WERI-Rb-1 (cell line): ENCODE measurements at regions not wholly inside any gene's neighbourhood (a gene's known extent, or its start where the extent isn't known, plus 50 kb on each side); places are given as distances from the start of the nearest gene placed in this dataset.

Source experiments
- DNase-seq: peaks from one replicate; pipeline ENCODE4 v3.0.0-alpha.2; 2020
- H3K27ac ChIP-seq: fragments of 250-450 bp; sonication (Bioruptor Pico); 2 replicates; pipeline ENCODE4 v1.5.1; 2020; ENCODE audit warnings: mild to moderate bottlenecking, moderate library complexity
- H3K27me3 ChIP-seq: fragments of 250-450 bp; sonication (Bioruptor Pico); 2 replicates; pipeline ENCODE4 v1.5.1; 2021; ENCODE audit warnings: mild to moderate bottlenecking, low read depth, moderate library complexity; ENCODE audit not compliant: insufficient read depth, severe bottlenecking
- H3K36me3 ChIP-seq: fragments of 250-450 bp; sonication (Bioruptor Pico); 2 replicates; pipeline ENCODE4 v1.5.1; 2020; ENCODE audit warnings: mild to moderate bottlenecking, moderate library complexity
- H3K4me3 ChIP-seq: 2 replicates; pipeline ENCODE4 v1.5.1; 2011; ENCODE audit warnings: low read depth, mild to moderate bottlenecking, control low read depth, low read length
- H3K9me3 ChIP-seq: fragments of 250-450 bp; sonication (Bioruptor Pico); 2 replicates; pipeline ENCODE4 v1.5.1; 2021; ENCODE audit warnings: mild to moderate bottlenecking, moderate library complexity; ENCODE audit not compliant: severe bottlenecking
- CTCF ChIP-seq: IDR thresholded peaks from 2 replicates; pipeline ENCODE4 v1.5.1; 2011; ENCODE audit warnings: low read depth, mild to moderate bottlenecking, control low read depth, inconsistent platforms, low read length

- DNase-seq, result no peak
- Histone ChIP-seq H3K36me3 (no peaks in the 10 kb centered on the region), H3K27me3 (no peaks in the 10 kb centered on the region), H3K9me3 (no peaks in the 10 kb centered on the region), H3K4me3 (no peak overlapping the region), H3K27ac (no peak overlapping the region)
- TF ChIP-seq CTCF, result no peak
These were observed 1145.6 kb upstream of the MIR17HG start for GRCh38 chr13:90201676-90202460.

DNA sequence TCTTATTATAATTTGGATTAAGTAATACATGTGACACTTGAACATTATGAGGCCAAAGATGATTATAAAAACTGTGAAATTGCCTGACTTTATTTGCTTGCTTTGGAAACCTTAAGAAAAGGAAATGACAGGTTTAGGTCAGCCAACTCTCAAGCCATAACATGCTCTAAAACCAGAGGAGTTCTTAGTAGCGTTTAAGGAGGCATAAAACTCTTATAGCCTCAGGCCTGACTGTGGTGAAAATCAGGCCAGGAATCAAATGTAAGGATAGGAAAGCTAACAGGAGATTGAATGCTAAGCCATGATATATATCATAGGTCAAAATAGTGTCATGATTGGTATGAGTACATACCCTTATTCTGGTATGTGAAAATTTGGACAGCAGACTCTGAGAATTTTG lies 1142.4 kb upstream of the MIR17HG start:
- no peak overlapping the region for H3K27ac ChIP-seq
- no peak overlapping the region for H3K4me3 ChIP-seq
- no peaks in the 10 kb centered on the region for H3K27me3 ChIP-seq

DNA sequence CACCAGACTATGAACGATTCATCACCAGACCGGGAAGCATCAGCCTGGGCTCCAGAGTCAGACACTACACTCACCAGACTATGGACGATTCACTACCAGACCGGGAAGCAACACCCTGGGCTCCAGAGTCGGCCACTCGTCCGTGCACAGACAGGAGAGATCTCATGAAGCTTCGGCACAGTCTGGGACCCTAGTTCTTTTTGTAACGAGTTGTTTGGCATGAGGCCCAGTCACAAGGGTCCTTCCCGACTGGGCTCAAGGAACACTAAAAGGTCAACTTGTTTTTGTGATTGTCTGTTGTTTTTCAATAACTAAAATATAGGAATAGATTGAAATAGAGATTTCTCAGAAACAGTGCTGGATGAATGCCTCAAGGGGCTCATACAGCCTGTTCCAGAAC lies 1141.6 kb upstream of the MIR17HG start:
- TF ChIP-seq CTCF, result no peak
- no peak for DNase-seq
- H3K9me3 ChIP-seq, result no peaks in the 10 kb centered on the region
- no peaks in the 10 kb centered on the region for H3K36me3 ChIP-seq
- H3K27ac ChIP-seq, result no peak overlapping the region
- H3K27me3 ChIP-seq, result no peaks in the 10 kb centered on the region
- no peak overlapping the region for H3K4me3 ChIP-seq

More for the DNA sequence above, 1142.4 kb upstream of the MIR17HG start:
- Histone ChIP-seq H3K9me3 (no peaks in the 10 kb centered on the region), H3K36me3 (no peaks in the 10 kb centered on the region)
- DNase-seq, result no peak
- TF ChIP-seq CTCF, result no peak

DNA sequence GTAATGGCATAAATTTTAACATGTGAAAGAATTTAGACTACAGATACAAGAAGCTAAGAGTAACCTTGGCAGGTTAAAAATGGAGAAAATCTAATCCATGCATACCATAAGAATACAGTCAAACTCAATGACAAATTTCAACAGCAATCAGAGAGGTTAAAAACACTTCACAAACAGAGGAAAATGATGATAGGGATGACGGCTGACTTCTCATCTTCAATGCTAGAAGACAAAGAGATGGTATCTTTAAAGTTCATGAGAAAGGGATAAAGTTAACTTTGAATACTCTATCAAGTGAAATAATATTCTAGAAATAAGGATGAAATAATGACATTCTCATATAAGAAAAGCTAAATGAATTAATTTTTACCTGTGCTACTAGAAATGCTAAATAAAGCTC lies 1130.2 kb upstream of the MIR17HG start:
- no peaks in the 10 kb centered on the region for H3K9me3 ChIP-seq
- DNase-seq, result no peak
- H3K27me3 ChIP-seq, result no peaks in the 10 kb centered on the region
- no peak overlapping the region for H3K4me3 ChIP-seq
- no peak for TF ChIP-seq CTCF
- no peak overlapping the region for H3K27ac ChIP-seq
- no peaks in the 10 kb centered on the region for H3K36me3 ChIP-seq

DNA sequence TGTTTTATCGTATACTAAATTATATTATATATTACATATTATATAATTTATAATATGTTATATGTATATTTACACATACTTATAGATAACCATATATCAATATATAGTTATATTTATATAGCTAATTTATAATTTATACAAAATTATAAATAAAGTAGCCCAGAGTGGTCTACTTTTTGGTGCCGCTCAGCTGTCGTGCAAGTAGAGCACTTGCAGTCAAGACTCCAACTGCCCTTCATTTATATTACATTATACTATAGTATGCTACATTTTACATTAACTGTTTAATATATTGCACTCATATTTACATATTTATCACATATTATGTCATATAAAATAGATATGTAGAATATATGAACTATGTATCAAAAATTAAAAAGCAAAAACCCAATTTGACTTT lies 1124.7 kb upstream of the MIR17HG start:
- no peak for DNase-seq
- no peak overlapping the region for H3K27ac ChIP-seq
- H3K4me3 ChIP-seq, result no peak overlapping the region
- TF ChIP-seq CTCF, result no peak
- H3K9me3 ChIP-seq, result no peaks in the 10 kb centered on the region
- H3K36me3 ChIP-seq, result no peaks in the 10 kb centered on the region
- H3K27me3 ChIP-seq, result no peaks in the 10 kb centered on the region

DNA sequence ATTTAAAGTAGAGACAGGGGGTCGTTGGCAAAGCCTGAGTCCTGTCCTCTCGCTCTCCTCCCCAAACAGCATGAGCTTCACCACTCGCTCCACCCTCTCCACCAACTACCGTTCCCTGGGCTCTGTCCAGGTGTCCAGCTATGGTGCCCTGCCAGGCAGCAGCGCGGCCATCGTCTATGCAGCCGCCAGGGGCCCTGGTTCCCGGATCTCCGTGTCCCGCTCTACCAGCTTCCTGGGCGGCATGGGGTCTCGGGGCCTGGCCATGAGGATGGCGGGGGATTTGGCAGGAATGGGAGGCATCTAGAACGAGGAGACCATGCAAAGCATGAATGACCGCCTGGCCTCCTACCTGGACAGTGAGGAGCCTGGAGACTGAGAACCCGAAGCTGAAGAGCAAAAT lies 1117.2 kb upstream of the MIR17HG start:
- Histone ChIP-seq H3K27me3 (no peaks in the 10 kb centered on the region), H3K27ac (no peak overlapping the region), H3K9me3 (no peaks in the 10 kb centered on the region), H3K36me3 (no peaks in the 10 kb centered on the region), H3K4me3 (no peak overlapping the region)
- no peak for TF ChIP-seq CTCF
- no peak for DNase-seq
